IMR-90 (cell line): ENCODE measurements at regions not wholly inside any gene's neighbourhood (a gene's known extent, or its start where the extent isn't known, plus 50 kb on each side); places are given as distances from the start of the nearest gene placed in this dataset.
A peak's percentile ranks its signal among the peaks of the same experiment; 100 is the strongest.

ENCODE experiments used
- ATAC-seq: fragments of 200-7000 bp; cut with Tn5 transposase; 2 replicates; pipeline ENCODE4 v1.9.1; 2020; ENCODE audit warnings: low read depth, mild to moderate bottlenecking, moderate library complexity
- BruUV-seq: library from RNA; stranded (reverse); fragments of 400-500 nt; replicated peaks from 2 replicates; lab custom pipeline; 2021; lab: Mats Ljungman, UMichigan
- CTCF ChIA-PET: fragments of 300-600 bp; formaldehyde crosslinking; extraction: SDS; loops from one replicate; lab custom pipeline; 2021; ENCODE audit warnings: antibody characterized with exemption; lab: Yijun Ruan, JAX
- POLR2A ChIA-PET: fragments of 300-600 bp; sonication (Branson Sonifier 250); formaldehyde crosslinking; loops from one replicate; lab custom pipeline; 2022; ENCODE audit warnings: antibody characterized with exemption; ENCODE audit not compliant: unreplicated experiment; lab: Charles Lee
- DNase-seq: peaks from one replicate; pipeline ENCODE4 v3.0.0; 2013
- H2AFZ ChIP-seq: replicated peaks from 2 replicates; pipeline ENCODE3; 2013; ENCODE audit warnings: low read length, mild to moderate bottlenecking; ENCODE audit not compliant: poor library complexity
- H2AK5ac ChIP-seq: 2 replicates; pipeline ENCODE4 v1.6.1; 2013; ENCODE audit warnings: low read depth, low read length, inconsistent platforms
- H2AK9ac ChIP-seq: replicated peaks from 2 replicates; pipeline ENCODE3; 2013; ENCODE audit warnings: mild to moderate bottlenecking, low read depth, low read length, moderate library complexity; ENCODE audit not compliant: poor library complexity
- H2BK120ac ChIP-seq: 2 replicates; pipeline ENCODE4 v1.6.1; 2013; ENCODE audit warnings: low read depth, low read length, inconsistent platforms
- H2BK15ac ChIP-seq: 3 replicates; pipeline ENCODE4 v1.6.1; 2013; ENCODE audit warnings: low read depth, low read length, inconsistent platforms
- H2BK20ac ChIP-seq: 2 replicates; pipeline ENCODE4 v1.6.1; 2013; ENCODE audit warnings: low read depth, mild to moderate bottlenecking, inconsistent platforms, low read length, moderate library complexity
- H2BK5ac ChIP-seq: 2 replicates; pipeline ENCODE4 v1.6.1; 2013; ENCODE audit warnings: mild to moderate bottlenecking, low read depth, low read length, inconsistent platforms; ENCODE audit not compliant: poor library complexity, severe bottlenecking
- H3K14ac ChIP-seq: replicated peaks from 2 replicates; pipeline ENCODE4 v1.6.1; 2013; ENCODE audit warnings: low read depth, low read length, inconsistent platforms
- H3K18ac ChIP-seq: 2 replicates; pipeline ENCODE4 v1.6.1; 2013; ENCODE audit warnings: low read depth, low read length, control low read depth
- H3K23ac ChIP-seq: 2 replicates; pipeline ENCODE4 v1.6.1; 2013; ENCODE audit warnings: low read depth, low read length, inconsistent platforms
- H3K27ac ChIP-seq: 2 replicates; pipeline ENCODE4 v1.5.1; 2013; ENCODE audit warnings: mild to moderate bottlenecking, control low read depth, low read length; ENCODE audit not compliant: insufficient read depth
- H3K27me3 ChIP-seq: 2 replicates; pipeline ENCODE4 v1.6.1; 2013; ENCODE audit warnings: low read length; ENCODE audit not compliant: control insufficient read depth, insufficient read depth
- H3K36me3 ChIP-seq: 2 replicates; pipeline ENCODE4 v1.6.1; 2013; ENCODE audit warnings: low read length, mixed read lengths; ENCODE audit not compliant: control insufficient read depth, insufficient read depth
- H3K4ac ChIP-seq: 2 replicates; pipeline ENCODE4 v1.6.1; 2013; ENCODE audit warnings: low read depth, low read length, inconsistent platforms
- H3K4me1 ChIP-seq: 2 replicates; pipeline ENCODE4 v1.6.1; 2013; ENCODE audit warnings: low read length, mixed read lengths; ENCODE audit not compliant: control insufficient read depth, insufficient read depth
- H3K4me2 ChIP-seq: 2 replicates; pipeline ENCODE4 v1.6.1; 2013; ENCODE audit warnings: low read depth, mild to moderate bottlenecking, control low read depth, low read length, moderate library complexity
- H3K4me3 ChIP-seq: 2 replicates; pipeline ENCODE4 v1.5.1; 2013; ENCODE audit warnings: low read depth, mild to moderate bottlenecking, control low read depth, low read length, moderate library complexity; ENCODE audit not compliant: insufficient read depth
- H3K56ac ChIP-seq: 2 replicates; pipeline ENCODE4 v1.6.1; 2013; ENCODE audit warnings: low read length, inconsistent platforms; ENCODE audit not compliant: insufficient read depth; ENCODE audit errors: extremely low read depth
- H3K79me1 ChIP-seq, 2 experiments: 2 replicates each; pipeline ENCODE4 v1.6.1; 2013; ENCODE audit warnings: low read length in 2 of 2, inconsistent platforms in 1 of 2, low read depth in 1 of 2
- H3K9ac ChIP-seq: 2 replicates; pipeline ENCODE4 v1.6.1; 2013; ENCODE audit warnings: low read depth, low read length, control low read depth
- H3K9me1 ChIP-seq: 2 replicates; pipeline ENCODE4 v1.6.1; 2013; ENCODE audit warnings: low read length, inconsistent platforms; ENCODE audit not compliant: insufficient read depth
- H3K9me3 ChIP-seq: 2 replicates; pipeline ENCODE4 v1.6.1; 2013; ENCODE audit warnings: low read length; ENCODE audit not compliant: control insufficient read depth, insufficient read depth
- H4K20me1 ChIP-seq: 2 replicates; pipeline ENCODE4 v1.6.1; 2013; ENCODE audit warnings: low read length, inconsistent platforms; ENCODE audit not compliant: insufficient read depth
- H4K5ac ChIP-seq: 2 replicates; pipeline ENCODE4 v1.6.1; 2013; ENCODE audit warnings: mild to moderate bottlenecking, low read depth, low read length, control low read depth
- H4K8ac ChIP-seq, 2 experiments: 2 replicates each; pipeline ENCODE4 v1.6.1; 2013; ENCODE audit warnings: low read depth in 2 of 2, low read length in 2 of 2, control low read depth in 1 of 2, inconsistent platforms in 1 of 2
- H4K91ac ChIP-seq: 2 replicates; pipeline ENCODE4 v1.6.1; 2013; ENCODE audit warnings: low read depth, low read length, inconsistent platforms; ENCODE audit not compliant: insufficient read depth
- BHLHE40 ChIP-seq: fragments of 150-350 bp; IDR thresholded peaks from 2 replicates; pipeline ENCODE4 v1.6.1; 2016; ENCODE audit warnings: mild to moderate bottlenecking, low read depth, low read length
- CEBPB ChIP-seq: IDR thresholded peaks from 2 replicates; pipeline ENCODE4 v1.6.1; 2012; ENCODE audit warnings: low read depth, low read length, improper control_type of control experiment
- CHD1 ChIP-seq: IDR thresholded peaks from 2 replicates; pipeline ENCODE4 v1.6.1; 2012; ENCODE audit warnings: low read depth, low read length, improper control_type of control experiment
- ELK1 ChIP-seq: fragments of 150-350 bp; IDR thresholded peaks from 2 replicates; pipeline ENCODE4 v1.6.1; 2016; ENCODE audit warnings: low read depth, mild to moderate bottlenecking, low read length, moderate library complexity, borderline replicate concordance
- FOS ChIP-seq: fragments of 150-350 bp; IDR thresholded peaks from 2 replicates; pipeline ENCODE4 v1.6.1; 2016; ENCODE audit warnings: low read depth, low read length
- MAFK ChIP-seq: IDR thresholded peaks from 2 replicates; pipeline ENCODE4 v1.6.1; 2012; ENCODE audit warnings: low read depth, low read length, improper control_type of control experiment
- MXI1 ChIP-seq: IDR thresholded peaks from 2 replicates; pipeline ENCODE4 v1.6.1; 2012; ENCODE audit warnings: low read depth, mild to moderate bottlenecking, low read length, moderate library complexity, borderline replicate concordance
- POLR2A ChIP-seq: IDR thresholded peaks from 2 replicates; pipeline ENCODE4 v1.6.1; 2012; ENCODE audit warnings: mild to moderate bottlenecking, low read depth, low read length
- RAD21 ChIP-seq: IDR thresholded peaks from 2 replicates; pipeline ENCODE4 v1.6.1; 2012; ENCODE audit warnings: low read length, improper control_type of control experiment
- RCOR1 ChIP-seq: IDR thresholded peaks from 2 replicates; pipeline ENCODE4 v1.6.1; 2012; ENCODE audit warnings: mild to moderate bottlenecking, low read length, improper control_type of control experiment; ENCODE audit not compliant: insufficient replicate concordance
- RFX5 ChIP-seq: IDR thresholded peaks from 2 replicates; pipeline ENCODE4 v1.8.0; 2012; ENCODE audit warnings: low read depth, mild to moderate bottlenecking, low read length, moderate library complexity
- WGBS, 2 experiments: methylation state at CpG; one replicate each; pipeline versions ENCODE4 v1.1.5 to v1.1.7; 2013; ENCODE audit warnings: missing lambda C conversion rate in 2 of 2; ENCODE audit not compliant: insufficient read length in 1 of 2; ENCODE audit errors: extremely low coverage in 2 of 2; 5-methylcytosine and 5-hydroxymethylcytosine counted together
- dilution Hi-C: fragments of 300-500 bp; cut with HindIII; formaldehyde crosslinking; loops from one replicate; pipeline ENCODE4 v1.14.3; 2018; ENCODE audit warnings: low sequenced_read_pairs; ENCODE audit not compliant: unreplicated experiment
- in situ Hi-C: fragments of 300-500 bp; cut with MboI; formaldehyde crosslinking; loops from 3 replicates; pipeline ENCODE4 v1.14.3; 2019; ENCODE audit warnings: low sequenced_read_pairs, inconsistent platforms, mixed read lengths
- intact Hi-C: fragments of 100-400 bp; cut with micrococcal nuclease; formaldehyde crosslinking; loops from 2 replicates; pipeline ENCODE4 v1.10.0; 2022
- TF ChIP-seq, protein P1 (sequence below): fragments of 150-350 bp; IDR thresholded peaks from 2 replicates; pipeline ENCODE4 v1.6.1; 2017; ENCODE audit warnings: mild to moderate bottlenecking, antibody characterized with exemption, low read length, low read depth
- TF ChIP-seq, protein P2 (sequence below): conservative IDR thresholded peaks from 2 replicates; pipeline ENCODE4 v1.5.1; 2012; ENCODE audit warnings: mild to moderate bottlenecking, low read depth, low read length, improper control_type of control experiment

DNA sequence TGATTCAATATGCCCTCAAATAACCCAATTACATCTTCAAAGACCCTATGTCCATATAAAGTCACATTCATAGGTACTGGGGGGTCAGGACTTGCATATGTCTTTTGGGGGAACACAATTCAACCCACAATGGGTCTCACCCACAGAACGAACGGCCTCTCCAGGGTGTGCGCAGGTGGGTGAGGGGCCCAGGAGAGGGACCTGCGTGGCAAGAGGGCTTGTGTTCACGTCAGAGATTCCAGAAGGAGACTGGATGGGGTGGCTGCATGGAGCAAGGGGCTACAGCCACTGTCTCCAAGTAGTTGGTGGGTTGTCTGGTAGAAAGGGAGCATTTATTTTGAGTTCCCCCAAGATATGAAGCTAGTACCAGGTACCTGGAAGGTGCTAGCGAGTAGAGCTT is 212.2 kb downstream of the SEC14L1 start:
- in situ Hi-C loops, result no loop called here
- Histone ChIP-seq H3K27ac (no peak overlapping the region), H3K14ac (0 out of 2 replicates have a peak overlapping the region, but pooled peaks have one; percentile 16), H2BK5ac (no peak overlapping the region), H3K4ac (no peak overlapping the region), H2BK20ac (no peak overlapping the region), H3K4me3 (no peak overlapping the region), H3K4me1 (peaks cover 39% of the 10 kb centered on the region), H3K27me3 (no peaks in the 10 kb centered on the region), H4K20me1 (peaks cover 11% of the 10 kb centered on the region), H3K36me3 (no peaks in the 10 kb centered on the region), H2AFZ (no peak overlapping the region), H4K5ac (no peak overlapping the region), H2AK5ac (peak overlapping the region; percentile 76), H3K79me1 (peaks cover 41 to 80% of the 10 kb centered on the region in 2 experiments), H3K18ac (no peak overlapping the region), H2BK120ac (peak overlapping the region; percentile 30; the same call in 1 of the 2 replicates), H3K23ac (no peak overlapping the region), H3K9me1 (peaks cover 37% of the 10 kb centered on the region), H3K56ac (no peak overlapping the region), H2AK9ac (no peak overlapping the region), H3K4me2 (no peak overlapping the region), H4K8ac (no peak overlapping the region; a peak in 1 of 4 replicates), H3K9me3 (no peaks in the 10 kb centered on the region), H3K9ac (no peak overlapping the region), H4K91ac (no peak overlapping the region), H2BK15ac (no peak overlapping the region)
- CTCF ChIA-PET, result no interaction called here
- dilution Hi-C loops, result no loop called here
- intact Hi-C loops, result no loop called here
- WGBS, 2 experiments, result 87% methylated on average over 3 of the region's 6 CpGs; no CpG with 5 or more reads in 1 of the 2 experiments
- POLR2A ChIA-PET, result no interaction called here
- no peak for ATAC-seq
- no TSS peak for BruUV-seq
- no peak for DNase-seq
- TF ChIP-seq POLR2A (no peak), BHLHE40 (no peak), RCOR1 (no peak), RFX5 (no peak), CHD1 (no peak), CEBPB (no peak), FOS (no peak), MAFK (no peak), RAD21 (no peak), MXI1 (no peak), ELK1 (no peak)
- TF ChIP-seq, protein P1, sequence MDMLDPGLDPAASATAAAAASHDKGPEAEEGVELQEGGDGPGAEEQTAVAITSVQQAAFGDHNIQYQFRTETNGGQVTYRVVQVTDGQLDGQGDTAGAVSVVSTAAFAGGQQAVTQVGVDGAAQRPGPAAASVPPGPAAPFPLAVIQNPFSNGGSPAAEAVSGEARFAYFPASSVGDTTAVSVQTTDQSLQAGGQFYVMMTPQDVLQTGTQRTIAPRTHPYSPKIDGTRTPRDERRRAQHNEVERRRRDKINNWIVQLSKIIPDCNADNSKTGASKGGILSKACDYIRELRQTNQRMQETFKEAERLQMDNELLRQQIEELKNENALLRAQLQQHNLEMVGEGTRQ, result no peak
- TF ChIP-seq, protein P2, sequence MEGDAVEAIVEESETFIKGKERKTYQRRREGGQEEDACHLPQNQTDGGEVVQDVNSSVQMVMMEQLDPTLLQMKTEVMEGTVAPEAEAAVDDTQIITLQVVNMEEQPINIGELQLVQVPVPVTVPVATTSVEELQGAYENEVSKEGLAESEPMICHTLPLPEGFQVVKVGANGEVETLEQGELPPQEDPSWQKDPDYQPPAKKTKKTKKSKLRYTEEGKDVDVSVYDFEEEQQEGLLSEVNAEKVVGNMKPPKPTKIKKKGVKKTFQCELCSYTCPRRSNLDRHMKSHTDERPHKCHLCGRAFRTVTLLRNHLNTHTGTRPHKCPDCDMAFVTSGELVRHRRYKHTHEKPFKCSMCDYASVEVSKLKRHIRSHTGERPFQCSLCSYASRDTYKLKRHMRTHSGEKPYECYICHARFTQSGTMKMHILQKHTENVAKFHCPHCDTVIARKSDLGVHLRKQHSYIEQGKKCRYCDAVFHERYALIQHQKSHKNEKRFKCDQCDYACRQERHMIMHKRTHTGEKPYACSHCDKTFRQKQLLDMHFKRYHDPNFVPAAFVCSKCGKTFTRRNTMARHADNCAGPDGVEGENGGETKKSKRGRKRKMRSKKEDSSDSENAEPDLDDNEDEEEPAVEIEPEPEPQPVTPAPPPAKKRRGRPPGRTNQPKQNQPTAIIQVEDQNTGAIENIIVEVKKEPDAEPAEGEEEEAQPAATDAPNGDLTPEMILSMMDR, result no peak
